K562 (cell line): ENCODE measurements at regions not wholly inside any gene's neighbourhood (a gene's known extent, or its start where the extent isn't known, plus 50 kb on each side); places are given as distances from the start of the nearest gene placed in this dataset.

Experiments
- ATAC-seq: fragments of 200-7000 bp; cut with Tn5 transposase; 3 replicates; pipeline ENCODE4 v1.9.1; 2020; ENCODE audit warnings: moderate library complexity
- BruUV-seq: library from RNA; stranded (reverse); fragments of 400-500 nt; replicated peaks from 2 replicates; lab custom pipeline; 2021; lab: Mats Ljungman, UMichigan
- CTCF ChIA-PET: fragments of 300-600 bp; formaldehyde crosslinking; extraction: SDS; loops from one replicate; lab custom pipeline; 2021; ENCODE audit warnings: low intra/inter-chr PET ratio; lab: Yijun Ruan, JAX
- POLR2A ChIA-PET: fragments of 300-600, 350-650 bp; sonication (Branson Sonifier 250); formaldehyde crosslinking; extraction: SDS; loops from one replicate; lab custom pipeline; 2021; ENCODE audit warnings: antibody characterized with exemption, inconsistent platforms; lab: Yijun Ruan, JAX
- DNase-seq, 4 experiments: peaks; one replicate each; pipeline versions ENCODE4 v3.0.0 to v3.0.0-alpha.2; 2011 to 2018; ENCODE audit warnings: low spot score in 3 of 4, mixed read lengths in 3 of 4; ENCODE audit errors: extremely low read depth in 1 of 4
- FAIRE-seq: peaks from 2 replicates; lab custom pipeline; 2011; peaks lifted over from hg19 to GRCh38; lab: Jason Lieb, UNC
- H2AFZ ChIP-seq: 2 replicates; pipeline ENCODE4 v1.6.0; 2011; ENCODE audit warnings: low read depth, low read length, control low read depth, inconsistent platforms
- H3K27ac ChIP-seq: fragments of 200-600 bp; 3 replicates; pipeline ENCODE4 v1.8.0; 2011; ENCODE audit warnings: low read depth, mild to moderate bottlenecking, control low read depth, inconsistent platforms, low read length, moderate library complexity, mixed read lengths; ENCODE audit errors: extremely low read depth
- H3K27me3 ChIP-seq, 2 experiments: fragments of 300-600 bp in 1 of 2; 2 replicates in 1 of 2; 3 replicates in 1 of 2; pipeline versions ENCODE4 v1.6.0 to v1.8.0; 2011; ENCODE audit warnings: inconsistent platforms in 2 of 2, low read length in 2 of 2, mild to moderate bottlenecking in 1 of 2, mixed read lengths in 1 of 2, moderate library complexity in 1 of 2; ENCODE audit not compliant: control insufficient read depth in 2 of 2, insufficient read depth in 2 of 2
- H3K36me3 ChIP-seq: fragments of 300-600 bp; 3 replicates; pipeline ENCODE4 v1.8.0; 2011; ENCODE audit warnings: mild to moderate bottlenecking, low read length, inconsistent platforms; ENCODE audit not compliant: control insufficient read depth, insufficient read depth
- H3K4me1 ChIP-seq, 2 experiments: fragments of 200-600 bp in 1 of 2; replicated peaks in 1 of 2; 2 replicates in 1 of 2; 3 replicates in 1 of 2; pipeline versions ENCODE4 v1.5.1 to v1.8.0; 2011; ENCODE audit warnings: inconsistent platforms in 2 of 2, low read length in 2 of 2, mild to moderate bottlenecking in 1 of 2, mixed read lengths in 1 of 2, moderate library complexity in 1 of 2; ENCODE audit not compliant: control insufficient read depth in 2 of 2, insufficient read depth in 2 of 2
- H3K4me2 ChIP-seq: 2 replicates; pipeline ENCODE4 v1.6.1; 2011; ENCODE audit warnings: low read length, control low read depth, inconsistent platforms, mixed read lengths; ENCODE audit not compliant: insufficient read depth
- H3K4me3 ChIP-seq: fragments of 200-600 bp; sonication (generic), shearing (Covaris generic); 2 replicates; pipeline ENCODE4 v1.5.1; 2016; ENCODE audit warnings: control low read depth, inconsistent platforms
- H3K79me2 ChIP-seq: fragments of 200-600 bp; 3 replicates; pipeline ENCODE4 v1.8.0; 2011; ENCODE audit warnings: low read length, inconsistent platforms; ENCODE audit not compliant: control insufficient read depth, insufficient read depth
- H3K9ac ChIP-seq, 2 experiments: 2 replicates each; pipeline versions ENCODE4 v1.6.0 to v1.6.1; 2011; ENCODE audit warnings: low read depth in 2 of 2, low read length in 2 of 2, control low read depth in 1 of 2, inconsistent platforms in 1 of 2, mild to moderate bottlenecking in 1 of 2, mixed read lengths in 1 of 2; ENCODE audit not compliant: insufficient read depth in 1 of 2
- H3K9me1 ChIP-seq: one replicate; pipeline ENCODE4 v1.6.0; 2011; ENCODE audit warnings: inconsistent platforms, mild to moderate bottlenecking, low read length, moderate library complexity; ENCODE audit not compliant: control insufficient read depth, insufficient read depth
- H3K9me3 ChIP-seq: replicated peaks from 2 replicates; pipeline ENCODE4 v1.5.1; 2011; ENCODE audit warnings: low read depth, low read length, inconsistent platforms; ENCODE audit not compliant: control insufficient read depth, insufficient read depth
- H4K20me1 ChIP-seq: replicated peaks from 2 replicates; pipeline ENCODE4 v1.6.1; 2011; ENCODE audit warnings: low read length, inconsistent platforms, mixed read lengths; ENCODE audit not compliant: control insufficient read depth, insufficient read depth
- BRF1 ChIP-seq: IDR thresholded peaks from 3 replicates; pipeline ENCODE4 v1.6.1; 2011; ENCODE audit warnings: borderline replicate concordance, mild to moderate bottlenecking; ENCODE audit not compliant: insufficient read length; ENCODE audit errors: extremely low read depth
- EGR1 ChIP-seq: fragments of 450-650 bp; conservative IDR thresholded peaks from 2 replicates; pipeline ENCODE4 v1.6.1; 2017; ENCODE audit warnings: mild to moderate bottlenecking
- EP400 ChIP-seq: fragments of 450-650 bp; IDR thresholded peaks from 2 replicates; pipeline ENCODE4 v1.6.1; 2017; ENCODE audit warnings: antibody characterized with exemption, mild to moderate bottlenecking, moderate library complexity
- HNRNPUL1 ChIP-seq: fragments of 200-400 bp; formaldehyde crosslinking; IDR thresholded peaks from 2 replicates; pipeline ENCODE4 v1.6.1; 2017; ENCODE audit warnings: low read length
- RBFOX2 ChIP-seq: fragments of 200-400 bp; formaldehyde crosslinking; IDR thresholded peaks from 2 replicates; pipeline ENCODE4 v1.6.1; 2017; ENCODE audit warnings: low read depth, mild to moderate bottlenecking, low read length, moderate library complexity
- SOX6 ChIP-seq: fragments of 450-650 bp; IDR thresholded peaks from 2 replicates; pipeline ENCODE4 v1.6.1; 2014; ENCODE audit warnings: mild to moderate bottlenecking
- TRIM28 ChIP-seq: fragments of 450-650 bp; IDR thresholded peaks from 2 replicates; pipeline ENCODE4 v1.6.1; 2017
- ZNF12 ChIP-seq: sonication (generic); formaldehyde crosslinking; IDR thresholded peaks from 2 replicates; pipeline ENCODE4 v1.4.0; 2020; ENCODE audit warnings: mild to moderate bottlenecking, missing genetic modification reagents
- ZNF436 ChIP-seq: fragments of 250-450, 450-650 bp; sonication (Bioruptor Pico); formaldehyde crosslinking; IDR thresholded peaks from 2 replicates; pipeline ENCODE4 v1.7.0; 2020; ENCODE audit warnings: mild to moderate bottlenecking
- WGBS: fragments of 100-300 bp; shearing (Covaris generic); methylation state at CpG from one replicate; pipeline ENCODE4 v1.1.6; 2016; ENCODE audit warnings: low coverage, mixed read lengths; ENCODE audit not compliant: insufficient coverage; ENCODE audit errors: missing lambda C conversion rate; 5-methylcytosine and 5-hydroxymethylcytosine counted together
- in situ Hi-C: fragments of 300-500 bp; cut with MboI; formaldehyde crosslinking; loops from 4 replicates; pipeline ENCODE4 v1.15.0; 2018; ENCODE audit warnings: inconsistent platforms, mixed read lengths
- intact Hi-C: fragments of 100-400 bp; cut with micrococcal nuclease; formaldehyde crosslinking; loops from 2 replicates; pipeline ENCODE4 v1.14.2; 2022
- TF ChIP-seq, protein P1 (sequence below): fragments of 450-650 bp; formaldehyde crosslinking; IDR thresholded peaks from 2 replicates; pipeline ENCODE4 v1.4.0; 2020; ENCODE audit warnings: mild to moderate bottlenecking, mixed read lengths

DNA sequence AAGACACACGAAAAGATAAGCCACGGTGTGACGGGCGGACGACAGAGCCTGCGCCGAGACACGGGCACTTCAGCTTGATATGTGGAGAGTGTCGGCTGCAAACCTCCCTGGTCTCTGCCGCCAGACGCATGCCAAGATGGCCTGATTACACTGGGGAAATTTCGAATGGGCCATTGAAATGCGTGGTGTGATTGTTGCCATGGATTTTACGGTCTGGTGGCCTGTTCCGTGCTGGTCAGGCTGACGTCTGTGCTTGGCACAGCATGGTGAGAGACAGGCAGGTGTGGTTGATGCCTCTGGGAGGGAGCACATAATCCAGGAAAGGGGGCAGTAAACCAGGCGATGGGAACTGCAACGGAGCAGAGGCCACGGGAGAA lies 105.6 kb upstream of the TMPRSS2 start:
- DNase-seq: no peak
- no peak overlapping the region for H3K27ac ChIP-seq
- intact Hi-C loops: loop anchor here (2.0 to 10.0 kb wide), 3 partner anchors 165 to 504 kb away; no protein-coding TSS in a partner anchor
- H3K79me2 ChIP-seq: no peaks in the 10 kb centered on the region
- no peak for FAIRE-seq
- no peaks in the 10 kb centered on the region for H3K4me1 ChIP-seq
- ChIA-PET POLR2A (interaction anchor here (0.6 kb wide), 1 partner anchor 60 kb away, joined by 5 read pairs; no protein-coding TSS in a partner anchor), CTCF (interaction anchor here (0.6 to 1.7 kb wide), 4 partner anchors 165 to 204 kb away, joined by 3 to 19 read pairs (median 4); no protein-coding TSS in a partner anchor)
- no peaks in the 10 kb centered on the region for H3K9me3 ChIP-seq
- in situ Hi-C loops: loop anchor here (5.0 to 10.0 kb wide), 2 partner anchors 169 to 501 kb away; no protein-coding TSS in a partner anchor
- no TSS peak for BruUV-seq
- no peak overlapping the region for H3K4me3 ChIP-seq
- H3K9ac ChIP-seq: no peak overlapping the region
- ATAC-seq: no peak
- no peak overlapping the region for H2AFZ ChIP-seq
- no peak overlapping the region for H3K4me2 ChIP-seq
- 2% methylated on average over 19 of the region's 19 CpGs for WGBS
- no peaks in the 10 kb centered on the region for H3K36me3 ChIP-seq
- H3K27me3 ChIP-seq: peaks cover 17 to 58% of the 10 kb centered on the region in 2 experiments
- TF ChIP-seq HNRNPUL1: no peak
- no peak for TF ChIP-seq RBFOX2
- TF ChIP-seq SOX6: no peak
- TF ChIP-seq ZNF12 (CRISPR knock-in tag): no peak
- TF ChIP-seq TRIM28: no peak
- no peak for TF ChIP-seq BRF1
- no peak for TF ChIP-seq ZNF436
- TF ChIP-seq, protein P1, sequence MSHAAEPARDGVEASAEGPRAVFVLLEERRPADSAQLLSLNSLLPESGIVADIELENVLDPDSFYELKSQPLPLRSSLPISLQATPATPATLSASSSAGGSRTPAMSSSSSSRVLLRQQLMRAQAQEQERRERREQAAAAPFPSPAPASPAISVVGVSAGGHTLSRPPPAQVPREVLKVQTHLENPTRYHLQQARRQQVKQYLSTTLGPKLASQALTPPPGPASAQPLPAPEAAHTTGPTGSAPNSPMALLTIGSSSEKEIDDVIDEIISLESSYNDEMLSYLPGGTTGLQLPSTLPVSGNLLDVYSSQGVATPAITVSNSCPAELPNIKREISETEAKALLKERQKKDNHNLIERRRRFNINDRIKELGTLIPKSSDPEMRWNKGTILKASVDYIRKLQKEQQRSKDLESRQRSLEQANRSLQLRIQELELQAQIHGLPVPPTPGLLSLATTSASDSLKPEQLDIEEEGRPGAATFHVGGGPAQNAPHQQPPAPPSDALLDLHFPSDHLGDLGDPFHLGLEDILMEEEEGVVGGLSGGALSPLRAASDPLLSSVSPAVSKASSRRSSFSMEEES (CRISPR knock-in tag): no peak
- TF ChIP-seq EGR1: no peak
- TF ChIP-seq EP400: no peak
- TF ChIP-seq, all 486 proteins: peak for 0
- Histone ChIP-seq H3K9me1 (no peaks in the 10 kb centered on the region), H4K20me1 (peaks cover 7% of the 10 kb centered on the region; the same call in 1 of the 2 replicates)
